Endodermal cell (in vitro differentiated cells): ENCODE measurements at regions not wholly inside any gene's neighbourhood (a gene's known extent, or its start where the extent isn't known, plus 50 kb on each side); places are given as distances from the start of the nearest gene placed in this dataset.
"Not testable (repeated sequence)": the region's sequence is repeated elsewhere in the genome, so short reads cannot be mapped to it uniquely, and the experiment has no call there.

ENCODE experiments used
- DNase-seq: peaks from one replicate; pipeline ENCODE4 v3.0.0-alpha.2; 2017
- H3K27ac ChIP-seq: 2 replicates; pipeline ENCODE4 v1.5.1; 2013; ENCODE audit warnings: mild to moderate bottlenecking, low read depth, low read length, moderate library complexity
- H3K27me3 ChIP-seq: 2 replicates; pipeline ENCODE4 v1.6.1; 2013; ENCODE audit warnings: mild to moderate bottlenecking, low read length, moderate library complexity; ENCODE audit not compliant: insufficient read depth, control insufficient read depth, poor library complexity, severe bottlenecking
- H3K36me3 ChIP-seq: 2 replicates; pipeline ENCODE4 v1.7.0; 2013; ENCODE audit warnings: mild to moderate bottlenecking, low read length, moderate library complexity; ENCODE audit not compliant: control insufficient read depth, insufficient read depth
- H3K4me1 ChIP-seq: one replicate; pipeline ENCODE4 v1.7.0; 2013; ENCODE audit warnings: low read length; ENCODE audit not compliant: control insufficient read depth, insufficient read depth
- H3K4me3 ChIP-seq: 2 replicates; pipeline ENCODE4 v1.5.1; 2013; ENCODE audit warnings: mild to moderate bottlenecking, low read length, moderate library complexity
- H3K9ac ChIP-seq: 2 replicates; pipeline ENCODE4 v1.6.1; 2013; ENCODE audit warnings: mild to moderate bottlenecking, low read length, moderate library complexity; ENCODE audit not compliant: poor library complexity, severe bottlenecking; ENCODE audit errors: extremely low read depth
- H3K9me3 ChIP-seq: 2 replicates; pipeline ENCODE4 v1.6.1; 2013; ENCODE audit warnings: mild to moderate bottlenecking, low read length, moderate library complexity; ENCODE audit not compliant: control insufficient read depth
- H3K27ac Mint-ChIP-seq: 2 replicates; pipeline ENCODE4 v1.8.0; 2020; ENCODE audit warnings: mixed read lengths
- H3K27me3 Mint-ChIP-seq: 2 replicates; pipeline ENCODE4 v1.8.0; 2021; ENCODE audit warnings: mild to moderate bottlenecking, mixed read lengths; ENCODE audit not compliant: insufficient read depth
- H3K36me3 Mint-ChIP-seq: 2 replicates; pipeline ENCODE4 v1.8.0; 2020; ENCODE audit warnings: low read depth, mixed read lengths
- H3K4me1 Mint-ChIP-seq: 2 replicates; pipeline ENCODE4 v1.8.0; 2020; ENCODE audit warnings: mixed read lengths
- H3K4me3 Mint-ChIP-seq: 2 replicates; pipeline ENCODE4 v1.8.0; 2020; ENCODE audit warnings: mild to moderate bottlenecking, moderate library complexity, mixed read lengths
- H3K9me3 Mint-ChIP-seq: 2 replicates; pipeline ENCODE4 v1.8.0; 2020; ENCODE audit warnings: mild to moderate bottlenecking, mixed read lengths
- WGBS, 2 experiments: methylation state at CpG; one replicate each; pipeline versions ENCODE4 v1.1.5 to v1.1.7; 2013; ENCODE audit warnings: missing lambda C conversion rate in 2 of 2, mixed read lengths in 1 of 2; ENCODE audit not compliant: insufficient coverage in 1 of 2, insufficient read length in 1 of 2; 5-methylcytosine and 5-hydroxymethylcytosine counted together
- TF ChIP-seq, protein P1 (sequence below): fragments of 200-600 bp; sonication (generic); conservative IDR thresholded peaks from 2 replicates; pipeline ENCODE4 v1.5.0; 2021; ENCODE audit warnings: antibody characterized with exemption, mild to moderate bottlenecking

- Histone ChIP-seq H3K9ac (no peak overlapping the region), H3K9me3 (peaks cover 8% of the 10 kb centered on the region), H3K4me3 (no peak overlapping the region), H3K4me1 (no peaks in the 10 kb centered on the region), H3K27ac (no peak overlapping the region), H3K27me3 (no peaks in the 10 kb centered on the region), H3K36me3 (no peaks in the 10 kb centered on the region)
- Mint-ChIP-seq H3K27ac (no peak overlapping the region), H3K36me3 (no peaks in the 10 kb centered on the region), H3K9me3 (peaks cover 15% of the 10 kb centered on the region), H3K27me3 (no peaks in the 10 kb centered on the region), H3K4me3 (no peak overlapping the region), H3K4me1 (no peaks in the 10 kb centered on the region)
- TF ChIP-seq, protein P1, sequence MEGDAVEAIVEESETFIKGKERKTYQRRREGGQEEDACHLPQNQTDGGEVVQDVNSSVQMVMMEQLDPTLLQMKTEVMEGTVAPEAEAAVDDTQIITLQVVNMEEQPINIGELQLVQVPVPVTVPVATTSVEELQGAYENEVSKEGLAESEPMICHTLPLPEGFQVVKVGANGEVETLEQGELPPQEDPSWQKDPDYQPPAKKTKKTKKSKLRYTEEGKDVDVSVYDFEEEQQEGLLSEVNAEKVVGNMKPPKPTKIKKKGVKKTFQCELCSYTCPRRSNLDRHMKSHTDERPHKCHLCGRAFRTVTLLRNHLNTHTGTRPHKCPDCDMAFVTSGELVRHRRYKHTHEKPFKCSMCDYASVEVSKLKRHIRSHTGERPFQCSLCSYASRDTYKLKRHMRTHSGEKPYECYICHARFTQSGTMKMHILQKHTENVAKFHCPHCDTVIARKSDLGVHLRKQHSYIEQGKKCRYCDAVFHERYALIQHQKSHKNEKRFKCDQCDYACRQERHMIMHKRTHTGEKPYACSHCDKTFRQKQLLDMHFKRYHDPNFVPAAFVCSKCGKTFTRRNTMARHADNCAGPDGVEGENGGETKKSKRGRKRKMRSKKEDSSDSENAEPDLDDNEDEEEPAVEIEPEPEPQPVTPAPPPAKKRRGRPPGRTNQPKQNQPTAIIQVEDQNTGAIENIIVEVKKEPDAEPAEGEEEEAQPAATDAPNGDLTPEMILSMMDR, result no peak
- 96 to 100% methylated on average over 2 to 4 of the region's 4 CpGs for WGBS, 2 experiments
- DNase-seq, result no peak
Measured at GRCh38 chr6:67881706-67882065, 753.4 kb upstream of the ADGRB3 start.

- WGBS, 2 experiments, result 92 to 93% methylated on average over 9 to 16 of the region's 16 CpGs
- Mint-ChIP-seq H3K27ac (no peak overlapping the region), H3K4me3 (no peak overlapping the region), H3K4me1 (no peaks in the 10 kb centered on the region), H3K36me3 (no peaks in the 10 kb centered on the region), H3K27me3 (no peaks in the 10 kb centered on the region), H3K9me3 (peaks cover 15% of the 10 kb centered on the region)
- peaks cover 12% of the 10 kb centered on the region for H3K9me3 ChIP-seq
- TF ChIP-seq, protein P1, result no peak
- no peaks in the 10 kb centered on the region for H3K27me3 ChIP-seq
- H3K27ac ChIP-seq, result no peak overlapping the region
- H3K36me3 ChIP-seq, result no peaks in the 10 kb centered on the region
- no peak for DNase-seq
- no peak overlapping the region for H3K9ac ChIP-seq
- no peak overlapping the region for H3K4me3 ChIP-seq
- no peaks in the 10 kb centered on the region for H3K4me1 ChIP-seq
Measured at GRCh38 chr6:67880939-67881705, 754.0 kb upstream of the ADGRB3 start.

- peaks cover 20% of the 10 kb centered on the region for H3K9me3 Mint-ChIP-seq
- peaks cover 20% of the 10 kb centered on the region for H3K9me3 ChIP-seq
- H3K27me3 ChIP-seq, H3K27ac ChIP-seq, H3K4me3 ChIP-seq, DNase-seq, H3K36me3 ChIP-seq, H3K9ac ChIP-seq, H3K4me3 Mint-ChIP-seq, H3K4me1 ChIP-seq, H3K27me3 Mint-ChIP-seq, H3K36me3 Mint-ChIP-seq, H3K4me1 Mint-ChIP-seq, H3K27ac Mint-ChIP-seq: not testable (repeated sequence)
- 60% methylated on average over 1 of the region's 4 CpGs; no CpG with 5 or more reads in 1 of the 2 experiments for WGBS, 2 experiments
Measured at GRCh38 chr6:67880343-67880742, 754.7 kb upstream of the ADGRB3 start.

DNA sequence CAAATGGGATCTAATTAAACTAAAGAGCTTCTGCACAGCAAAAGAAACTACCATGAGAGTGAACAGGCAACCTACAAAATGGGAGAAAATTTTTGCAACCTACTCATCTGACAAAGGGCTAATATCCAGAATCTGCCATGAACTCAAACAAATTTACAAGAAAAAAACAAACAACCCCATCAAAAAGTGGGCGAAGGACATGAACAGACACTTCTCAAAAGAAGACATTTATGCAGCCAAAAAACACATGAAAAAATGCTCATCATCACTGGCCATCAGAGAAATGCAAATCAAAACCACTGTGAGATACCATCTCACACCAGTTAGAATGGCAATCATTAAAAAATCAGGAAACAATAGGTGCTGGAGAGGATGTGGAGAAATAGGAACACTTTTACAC lies 755.2 kb upstream of the ADGRB3 start:
- not testable (repeated sequence) for H3K4me3 ChIP-seq

DNA sequence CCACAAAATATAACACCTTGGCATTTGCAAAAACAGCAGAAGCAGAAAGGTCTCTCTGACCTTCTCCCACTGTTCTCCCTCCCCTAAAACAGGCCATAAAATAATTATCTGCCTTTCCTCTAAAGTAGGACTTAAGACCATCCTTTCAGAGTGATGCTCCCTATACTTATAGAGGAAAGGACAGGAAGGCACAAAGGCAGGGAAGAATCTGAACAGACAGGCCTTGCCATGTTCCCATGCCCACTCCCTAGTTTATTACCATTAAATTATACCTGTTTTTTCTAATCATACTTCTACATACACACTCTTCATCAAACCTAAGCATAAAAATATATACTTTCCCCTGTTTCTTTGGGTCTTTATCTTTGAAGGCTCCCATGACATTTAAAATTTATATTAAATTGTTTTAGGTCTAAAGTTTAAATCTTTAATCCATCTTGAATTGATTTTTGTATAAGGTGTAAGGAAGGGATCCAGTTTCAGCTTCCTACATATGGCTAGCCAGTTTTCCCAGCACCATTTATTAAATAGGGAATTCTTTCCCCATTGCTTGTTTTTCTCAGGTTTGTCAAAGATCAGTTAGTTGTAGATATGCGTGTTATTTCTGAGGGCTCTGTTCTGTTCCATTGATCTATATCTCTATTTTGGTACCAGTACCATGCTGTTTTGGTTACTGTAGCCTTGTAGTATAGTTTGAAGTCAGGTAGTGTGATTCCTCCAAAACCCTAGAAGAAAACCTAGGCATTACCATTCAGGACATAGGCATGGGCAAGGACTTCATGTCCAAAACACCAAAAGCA lies 755.8 kb upstream of the ADGRB3 start:
- WGBS, 2 experiments, result 92% methylated on average over 1 of the region's 1 CpG; no CpG with 5 or more reads in 1 of the 2 experiments
- H3K4me3 Mint-ChIP-seq, H3K4me1 Mint-ChIP-seq, H3K27me3 ChIP-seq, H3K27ac ChIP-seq, H3K27ac Mint-ChIP-seq, H3K36me3 ChIP-seq, H3K4me1 ChIP-seq, H3K4me3 ChIP-seq, H3K9ac ChIP-seq, H3K36me3 Mint-ChIP-seq, H3K27me3 Mint-ChIP-seq, DNase-seq: not testable (repeated sequence)
- peaks cover 29% of the 10 kb centered on the region for H3K9me3 Mint-ChIP-seq
- peaks cover 30% of the 10 kb centered on the region for H3K9me3 ChIP-seq

More for the DNA sequence above, 755.2 kb upstream of the ADGRB3 start:
- H3K4me1 Mint-ChIP-seq, H3K36me3 Mint-ChIP-seq, H3K4me3 Mint-ChIP-seq, DNase-seq, H3K4me1 ChIP-seq, H3K36me3 ChIP-seq, H3K27me3 ChIP-seq, H3K27me3 Mint-ChIP-seq, H3K27ac ChIP-seq, H3K9ac ChIP-seq, H3K27ac Mint-ChIP-seq: not testable (repeated sequence)
- H3K9me3 ChIP-seq, result peaks cover 23% of the 10 kb centered on the region
- WGBS, 2 experiments, result no CpG with 5 or more reads among the region's 1 CpG
- H3K9me3 Mint-ChIP-seq, result peaks cover 22% of the 10 kb centered on the region
